ENCODE measurements at regions not wholly inside any gene's neighbourhood (a gene's known extent, or its start where the extent isn't known, plus 50 kb on each side); places are given as distances from the start of the nearest gene placed in this dataset.

- no peak overlapping the region for H3K4me3 ChIP-seq
- in situ Hi-C loops (cut with MboI): no loop called here
- no peaks in the 10 kb centered on the region for H3K9me1 ChIP-seq (ENCODE audit: control insufficient read depth, insufficient read depth, low read length)
- BruUV-seq (replicated peaks): no TSS peak
- H3K9ac ChIP-seq (ENCODE audit: insufficient read depth in 1 of 2, low read depth in 2 of 2, low read length in 2 of 2): no peak overlapping the region
- no peaks in the 10 kb centered on the region for H3K4me1 ChIP-seq (replicated peaks in 1 of 2; ENCODE audit: control insufficient read depth in 2 of 2, insufficient read depth in 2 of 2, low read length in 2 of 2)
- TF ChIP-seq HMGN3 (IDR thresholded peaks at IDR 0.05; ENCODE audit: borderline replicate concordance, extremely low read depth, insufficient read length, low read depth, low read length) (no peak), NRF1 (conservative IDR thresholded peaks at IDR 0.05 in 1 of 2, IDR thresholded peaks at IDR 0.05 in 1 of 2) (no peak), TBL1XR1 (IDR thresholded peaks at IDR 0.05; ENCODE audit: low read length in 2 of 2) (no peak), ZBTB1 (CRISPR knock-in tag; IDR thresholded peaks at IDR 0.05; ENCODE audit: borderline replicate concordance, low read depth) (no peak), ZNF23 (CRISPR knock-in tag; IDR thresholded peaks at IDR 0.05) (no peak), ZBTB8A (IDR thresholded peaks at IDR 0.05; ENCODE audit: partially characterized antibody) (no peak), PPARD (CRISPR knock-in tag; IDR thresholded peaks at IDR 0.05) (no peak), POLR3A (IDR thresholded peaks at IDR 0.05; ENCODE audit: borderline replicate concordance, extremely low read depth, insufficient read depth, insufficient read length) (no peak), ZNF444 (CRISPR knock-in tag; IDR thresholded peaks at IDR 0.05) (no peak)
- TF ChIP-seq, protein P1, sequence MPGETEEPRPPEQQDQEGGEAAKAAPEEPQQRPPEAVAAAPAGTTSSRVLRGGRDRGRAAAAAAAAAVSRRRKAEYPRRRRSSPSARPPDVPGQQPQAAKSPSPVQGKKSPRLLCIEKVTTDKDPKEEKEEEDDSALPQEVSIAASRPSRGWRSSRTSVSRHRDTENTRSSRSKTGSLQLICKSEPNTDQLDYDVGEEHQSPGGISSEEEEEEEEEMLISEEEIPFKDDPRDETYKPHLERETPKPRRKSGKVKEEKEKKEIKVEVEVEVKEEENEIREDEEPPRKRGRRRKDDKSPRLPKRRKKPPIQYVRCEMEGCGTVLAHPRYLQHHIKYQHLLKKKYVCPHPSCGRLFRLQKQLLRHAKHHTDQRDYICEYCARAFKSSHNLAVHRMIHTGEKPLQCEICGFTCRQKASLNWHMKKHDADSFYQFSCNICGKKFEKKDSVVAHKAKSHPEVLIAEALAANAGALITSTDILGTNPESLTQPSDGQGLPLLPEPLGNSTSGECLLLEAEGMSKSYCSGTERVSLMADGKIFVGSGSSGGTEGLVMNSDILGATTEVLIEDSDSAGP (CRISPR knock-in tag; IDR thresholded peaks at IDR 0.05): no peak
- H3K4me2 ChIP-seq (ENCODE audit: insufficient read depth, low read length): no peak overlapping the region
- H4K20me1 ChIP-seq (replicated peaks; ENCODE audit: control insufficient read depth, insufficient read depth, low read length): no peaks in the 10 kb centered on the region
- CTCF ChIA-PET (ENCODE audit: low intra/inter-chr PET ratio): no interaction called here
- POLR2A ChIA-PET: no interaction called here
- 0% methylated on average over 3 of the region's 3 CpGs for WGBS (ENCODE audit: insufficient coverage, low coverage, missing lambda C conversion rate)
- H3K9me3 ChIP-seq (replicated peaks; ENCODE audit: control insufficient read depth, insufficient read depth, low read depth, low read length): no peaks in the 10 kb centered on the region
- ATAC-seq (no peak), FAIRE-seq (no peak), DNase-seq (ENCODE audit: extremely low read depth in 1 of 4, low spot score in 3 of 4) (no peak)
- H3K36me3 ChIP-seq (ENCODE audit: control insufficient read depth, insufficient read depth, low read length): no peaks in the 10 kb centered on the region
- no peaks in the 10 kb centered on the region for H3K79me2 ChIP-seq (ENCODE audit: control insufficient read depth, insufficient read depth, low read length)
- peaks cover 0 to 9% of the 10 kb centered on the region in 2 experiments; a peak in 2 of 5 replicates for H3K27me3 ChIP-seq (ENCODE audit: control insufficient read depth in 2 of 2, insufficient read depth in 2 of 2, low read length in 2 of 2)
- intact Hi-C loops (cut with micrococcal nuclease): no loop called here
- H2AFZ ChIP-seq (ENCODE audit: low read depth, low read length): no peak overlapping the region
- H3K27ac ChIP-seq (ENCODE audit: extremely low read depth, low read depth, low read length): no peak overlapping the region
Measured at GRCh38 chr1:63230722-63231121, 91.6 kb upstream of the FOXD3 start.

Measured in K562 (cell line).